HG03354 (cell line): ENCODE measurements at regions not wholly inside any gene's neighbourhood (a gene's known extent, or its start where the extent isn't known, plus 50 kb on each side); places are given as distances from the start of the nearest gene placed in this dataset.

Experiments used
- ATAC-seq: cut with Tn5 transposase; IDR thresholded peaks from one replicate; pipeline ENCODE4 v1.9.1; 2021; ENCODE audit warnings: mild to moderate bottlenecking; ENCODE audit not compliant: unreplicated experiment, poor library complexity, severe bottlenecking

DNA sequence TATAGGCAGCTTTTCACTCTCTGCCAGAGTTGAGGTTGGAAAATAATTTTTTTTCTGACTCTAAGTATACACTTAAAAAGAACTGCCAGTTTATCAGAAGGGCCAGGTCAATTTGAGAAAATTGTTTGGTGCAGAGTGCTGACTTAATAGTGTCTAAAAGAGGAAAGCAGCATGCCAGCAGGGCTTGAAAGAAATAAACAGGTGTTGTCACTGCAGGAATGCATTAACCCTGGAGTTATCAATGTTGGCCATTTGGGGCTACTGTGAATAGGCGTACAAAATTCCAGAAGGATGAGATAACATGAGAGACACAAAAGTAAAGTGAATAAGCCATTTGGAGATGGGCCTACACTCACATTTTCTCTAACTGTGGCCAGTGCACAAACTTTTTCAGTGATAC, 220.6 kb upstream of the PLD5 start:
- ATAC-seq, result no peak

DNA sequence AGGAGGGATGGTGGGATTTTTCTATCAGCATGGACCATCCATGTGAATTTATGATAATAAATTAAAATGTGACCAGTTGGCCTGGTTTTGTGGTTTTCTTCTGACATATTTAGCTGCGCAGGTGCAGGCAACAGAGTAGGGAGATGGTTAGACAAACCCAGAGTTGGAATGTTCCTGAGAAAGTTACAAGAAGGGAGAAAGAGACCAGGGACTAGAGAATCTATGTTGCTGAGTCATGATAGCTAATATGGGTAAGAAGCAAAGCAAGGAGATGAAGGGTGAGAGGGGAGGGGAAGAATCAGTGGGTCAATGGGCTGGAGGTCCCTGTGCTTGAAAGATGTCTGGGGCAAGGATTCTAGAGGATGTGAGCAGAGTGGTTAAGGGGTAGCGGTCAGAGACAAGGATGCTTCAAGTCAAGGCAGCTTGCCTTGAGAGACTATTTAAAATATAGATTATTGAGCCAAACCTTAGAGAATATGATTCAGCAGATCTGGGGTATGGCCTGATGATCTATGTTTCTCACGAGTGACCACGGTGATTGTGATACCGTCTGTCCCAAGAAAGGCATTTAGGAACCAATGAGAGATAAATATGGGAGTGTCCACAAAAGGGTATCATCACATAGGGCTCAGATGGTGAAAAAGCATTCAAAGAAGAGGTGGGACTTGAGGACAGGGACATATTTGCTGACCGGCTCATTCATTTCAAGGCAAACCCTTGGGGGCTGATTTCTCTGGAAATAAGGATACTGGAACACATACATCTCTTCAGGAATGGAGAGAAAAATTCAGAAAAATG, 219.7 kb upstream of the PLD5 start:
- ATAC-seq, result no peak

DNA sequence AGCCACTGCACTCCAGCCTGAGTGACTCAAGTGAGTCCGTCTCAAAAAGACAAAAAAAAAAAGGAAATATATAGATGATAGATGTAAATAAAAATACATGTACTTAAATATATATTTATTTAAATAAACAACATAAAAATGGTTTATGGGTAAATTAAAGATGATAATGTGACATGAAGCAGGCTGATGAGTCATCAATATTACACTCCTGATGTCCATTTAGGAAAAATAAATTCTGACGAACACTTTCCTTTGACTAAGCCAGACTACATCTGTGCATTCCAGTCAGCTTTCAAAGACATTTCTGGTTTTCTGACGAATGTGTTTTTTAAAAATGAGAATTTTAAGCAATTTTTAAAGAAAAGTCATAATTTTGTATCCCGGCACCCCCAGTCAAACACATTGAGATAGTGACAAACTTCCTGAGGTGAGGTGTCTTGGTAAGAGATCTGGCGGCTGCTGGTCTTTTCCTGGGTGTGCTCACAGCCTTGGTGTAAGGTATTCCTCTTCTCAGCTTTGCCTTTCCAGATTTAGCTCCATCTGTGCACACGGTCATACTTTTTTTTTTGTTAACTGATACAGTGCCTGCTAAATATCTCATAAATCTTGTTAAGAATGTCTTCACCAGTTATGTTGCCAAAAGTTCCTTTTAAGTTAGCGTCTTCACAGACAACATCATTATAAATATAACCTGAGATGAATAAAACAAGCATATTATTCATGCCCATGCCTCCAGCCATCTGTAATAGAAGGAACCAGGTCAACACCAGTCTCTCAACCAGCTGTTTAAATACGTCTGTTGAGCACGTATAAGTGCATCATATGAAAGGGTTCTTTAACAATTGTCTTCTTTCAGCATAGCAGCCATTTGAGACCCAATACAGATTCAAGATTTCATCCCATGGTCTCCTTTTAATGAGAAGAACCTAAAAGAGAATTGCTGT, 214.5 kb upstream of the PLD5 start:
- no peak for ATAC-seq

DNA sequence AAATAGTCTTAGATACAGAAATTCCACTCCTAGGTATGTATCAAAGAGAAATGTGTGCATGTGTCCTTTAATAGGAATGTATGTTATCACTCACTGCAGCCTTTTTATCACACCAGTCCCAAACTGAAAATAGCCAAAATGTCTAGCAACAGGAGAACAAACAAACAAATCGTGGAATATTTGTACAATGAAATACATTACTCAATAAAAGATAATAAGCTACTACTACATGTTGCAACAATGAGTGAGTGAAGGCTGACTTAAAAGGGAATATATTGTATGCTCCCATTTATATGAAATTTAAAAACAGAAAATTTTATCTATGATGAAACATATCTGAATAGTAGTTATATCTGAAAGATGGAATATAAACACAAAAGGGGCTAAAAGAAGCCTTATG, 212.1 kb upstream of the PLD5 start:
- ATAC-seq, result no peak

DNA sequence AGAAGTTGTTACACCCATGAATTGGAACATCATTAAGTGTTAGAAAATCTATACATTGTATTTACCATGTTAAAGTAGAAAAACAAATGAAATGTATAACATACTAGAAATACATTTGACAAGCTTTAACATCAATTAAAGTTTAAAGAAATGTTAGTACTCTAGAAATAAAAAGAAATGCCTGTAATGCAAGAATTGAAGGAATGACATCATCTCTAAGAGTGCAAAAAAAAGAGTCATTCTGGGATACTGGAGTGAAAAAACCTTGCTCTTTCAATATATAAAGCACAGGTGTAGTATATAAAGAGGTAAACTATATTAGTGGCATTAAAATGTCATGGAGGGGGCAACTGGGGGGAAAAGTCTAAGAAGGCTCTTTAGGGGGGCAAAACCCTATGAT, 210.8 kb upstream of the PLD5 start:
- no peak for ATAC-seq

DNA sequence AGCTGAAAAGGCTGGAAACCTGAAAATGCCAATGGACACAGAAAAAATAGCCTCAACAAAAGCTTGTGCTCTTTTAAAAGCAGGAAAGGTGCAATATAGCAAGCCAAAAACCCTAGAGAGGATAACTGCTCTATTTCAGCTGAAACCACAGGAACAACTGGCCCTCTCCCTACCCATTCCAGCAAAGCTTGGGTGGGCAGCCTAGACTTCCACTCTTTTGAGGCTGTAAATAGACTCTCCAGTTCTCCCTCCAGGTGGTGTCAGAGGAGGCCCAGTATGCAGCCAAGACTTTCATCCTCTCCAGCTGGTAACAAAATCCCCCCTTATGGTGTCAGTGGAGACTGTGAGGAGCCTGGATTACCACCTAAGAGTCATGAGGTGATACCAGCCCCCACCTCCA, 206.9 kb upstream of the PLD5 start:
- ATAC-seq, result no peak

DNA sequence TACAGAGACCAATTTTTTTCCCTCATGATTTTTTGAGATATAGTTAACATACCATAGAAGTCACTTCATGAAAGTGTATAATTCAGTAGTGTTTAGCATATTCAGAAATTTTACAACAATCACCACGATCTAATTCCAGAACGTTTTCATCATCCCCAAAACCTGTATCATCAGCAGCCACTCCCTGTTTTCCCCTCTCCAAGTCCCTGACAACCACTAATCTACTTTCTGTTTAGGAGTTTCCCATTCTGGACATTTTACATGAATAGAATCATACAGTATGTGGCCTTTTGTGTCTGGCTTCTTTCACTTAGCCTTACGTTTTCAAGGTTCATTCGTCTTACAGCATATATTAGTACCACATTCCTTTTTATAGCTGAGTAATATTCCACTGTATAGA, 204.2 kb upstream of the PLD5 start:
- ATAC-seq, result no peak

DNA sequence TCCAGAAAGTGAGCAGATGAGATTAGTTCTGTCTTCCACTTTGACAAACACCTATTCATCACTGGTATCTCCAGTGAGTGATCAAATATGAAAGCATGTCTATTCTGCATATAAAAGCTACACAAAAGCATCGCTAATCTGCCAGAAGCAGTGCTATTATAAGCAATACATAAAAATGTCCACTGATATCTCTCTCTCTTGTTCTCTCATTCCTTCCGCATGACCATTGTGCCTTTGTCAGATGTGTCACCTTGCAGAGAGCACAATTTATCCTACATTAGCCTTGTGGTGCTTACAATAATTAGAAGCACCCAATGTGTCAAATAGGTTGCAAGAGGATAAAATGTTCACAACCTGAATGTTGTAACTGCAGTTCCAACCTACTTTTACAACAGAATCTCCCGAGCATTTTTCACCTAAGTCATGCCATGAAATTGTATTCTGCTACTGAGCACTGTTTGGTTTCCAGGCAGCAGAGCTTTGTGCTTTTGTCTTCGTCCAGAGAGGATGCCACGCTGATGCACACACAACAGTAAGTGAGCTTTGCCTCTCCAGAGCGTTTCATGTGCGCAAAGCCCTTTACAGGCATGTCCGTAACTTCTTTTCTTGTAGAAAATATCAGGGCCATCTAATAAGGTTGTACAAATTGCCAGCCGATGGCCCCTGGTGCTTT, 198.7 kb upstream of the PLD5 start:
- ATAC-seq, result no peak

DNA sequence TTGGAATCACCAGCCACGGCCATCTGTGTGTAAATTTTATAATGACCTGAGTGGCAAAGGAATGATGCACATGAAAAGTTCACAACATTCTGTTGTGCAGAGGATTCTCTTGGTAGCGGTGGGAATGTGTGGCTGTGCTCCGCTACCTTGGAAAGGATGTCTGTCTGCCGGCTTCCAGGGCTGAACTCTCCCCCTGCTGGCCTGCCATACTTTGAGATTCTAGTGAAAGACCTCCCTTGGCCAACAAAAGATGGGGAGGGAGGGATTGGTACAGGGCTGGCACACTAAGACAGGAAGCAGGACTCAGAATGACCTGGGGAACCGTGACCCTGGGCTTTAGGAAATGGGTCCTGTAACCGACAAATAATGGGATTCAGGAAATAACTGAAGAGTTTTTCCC, 194.5 kb upstream of the PLD5 start:
- no peak for ATAC-seq

DNA sequence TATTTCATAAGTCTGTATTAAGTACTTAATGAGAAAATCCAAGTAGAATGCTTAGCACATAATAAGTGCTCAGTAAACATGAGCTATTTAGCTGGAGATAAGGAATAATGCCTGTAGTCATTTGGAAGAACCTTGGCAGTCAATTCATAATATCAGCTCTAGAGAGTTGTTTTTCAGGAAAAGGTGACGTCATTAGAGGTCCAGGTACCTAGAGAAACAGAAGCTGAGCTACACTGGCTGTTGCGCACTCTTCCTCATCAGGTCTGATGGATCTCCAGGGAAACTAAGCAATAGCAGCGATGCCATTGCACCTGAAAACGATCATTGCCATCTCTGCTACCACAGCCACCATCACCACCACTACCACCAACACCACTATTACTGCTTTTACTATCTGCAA, 187.8 kb upstream of the PLD5 start:
- ATAC-seq, result no peak

DNA sequence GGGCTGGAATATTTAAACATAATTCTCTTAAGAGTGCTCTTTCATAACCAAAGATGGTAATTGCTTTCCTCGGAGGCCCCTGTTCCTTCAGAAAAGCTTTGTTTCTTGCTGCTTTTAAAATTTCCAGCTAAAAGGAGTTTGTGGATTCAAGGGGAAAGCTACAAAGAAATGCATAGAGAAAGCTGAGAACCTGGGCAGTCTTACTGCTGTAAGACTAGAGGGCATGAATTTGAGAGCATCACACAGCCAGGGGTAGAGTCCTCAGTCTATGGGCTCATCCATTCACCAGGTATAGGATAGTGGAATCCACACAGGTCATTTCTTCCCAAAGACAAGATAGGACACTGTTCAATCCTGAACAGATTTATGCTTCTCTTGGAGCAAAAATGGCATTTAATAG, 186.3 kb upstream of the PLD5 start:
- ATAC-seq, result no peak

DNA sequence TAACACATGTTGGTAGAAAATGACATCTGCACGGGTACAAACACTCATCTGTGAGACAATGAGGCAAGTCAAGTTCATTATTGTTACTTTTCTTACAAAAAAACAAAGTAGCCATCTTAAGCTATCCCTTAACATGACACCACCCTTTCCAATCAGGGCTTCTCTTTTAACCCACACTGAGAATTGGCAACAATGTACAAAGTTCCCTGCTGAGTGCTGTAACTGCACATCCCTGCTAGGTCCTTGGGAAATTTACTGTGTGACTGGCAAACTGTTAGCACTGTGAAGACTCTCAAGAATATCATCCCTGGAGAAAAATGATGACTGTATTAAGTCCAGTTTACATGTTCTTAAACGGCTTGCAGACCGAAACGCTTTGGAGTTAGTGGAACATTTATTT, 185.8 kb upstream of the PLD5 start:
- ATAC-seq, result no peak

DNA sequence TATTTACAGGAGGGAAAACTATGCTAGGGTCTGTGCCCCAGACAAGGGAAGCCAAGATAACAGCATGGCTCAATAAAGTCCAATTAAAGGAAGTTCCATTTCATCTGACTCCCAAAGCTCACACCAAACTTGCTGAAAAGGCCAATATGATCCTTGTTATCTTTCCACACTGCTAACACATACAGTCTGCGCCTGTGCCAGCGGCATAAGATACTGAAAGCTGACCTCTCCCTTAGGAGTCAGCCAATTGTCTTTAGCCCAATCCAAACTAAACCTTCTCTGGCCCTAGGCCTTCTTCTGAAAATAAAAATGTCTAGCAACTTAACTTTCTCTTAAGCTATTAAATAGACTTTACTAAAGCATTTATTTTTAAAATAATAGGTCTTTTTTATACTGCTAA, 179.0 kb upstream of the PLD5 start:
- ATAC-seq, result no peak

DNA sequence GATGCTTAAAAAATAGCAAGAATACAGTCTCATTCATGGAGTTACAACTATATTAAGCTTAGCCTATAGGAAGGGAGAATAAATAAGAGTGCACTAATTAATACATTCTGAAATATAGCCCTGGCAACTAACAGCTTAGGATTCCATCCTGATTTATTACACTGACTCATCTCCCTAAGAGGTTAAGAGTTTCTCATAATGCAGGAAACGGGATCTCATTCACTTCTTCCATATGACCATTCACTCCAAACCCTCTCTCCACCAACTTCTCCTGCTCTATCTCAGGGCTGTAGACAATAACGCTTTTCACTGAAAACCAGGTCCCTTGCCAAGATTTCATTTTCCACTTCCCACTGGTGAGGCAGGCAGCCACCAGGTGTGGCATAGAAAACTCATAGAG, 168.5 kb upstream of the PLD5 start:
- no peak for ATAC-seq

DNA sequence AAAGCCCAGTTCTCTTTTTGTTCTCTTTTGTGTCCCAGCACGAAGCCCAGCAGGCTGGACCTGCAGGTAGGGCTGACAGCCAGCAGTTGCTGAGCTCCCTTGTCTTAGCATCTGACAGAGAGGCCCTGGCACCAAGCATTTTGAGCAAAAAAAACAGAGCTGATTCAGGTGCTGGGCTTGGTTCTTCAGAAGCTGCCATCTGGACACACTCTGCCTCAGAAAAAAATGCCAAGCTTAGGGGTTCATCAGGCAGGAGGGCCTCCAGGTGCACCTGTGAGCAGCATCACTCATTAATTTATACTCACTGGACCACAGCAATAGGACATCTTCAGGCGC, 167.1 kb upstream of the PLD5 start:
- ATAC-seq, result peak; percentile 16

DNA sequence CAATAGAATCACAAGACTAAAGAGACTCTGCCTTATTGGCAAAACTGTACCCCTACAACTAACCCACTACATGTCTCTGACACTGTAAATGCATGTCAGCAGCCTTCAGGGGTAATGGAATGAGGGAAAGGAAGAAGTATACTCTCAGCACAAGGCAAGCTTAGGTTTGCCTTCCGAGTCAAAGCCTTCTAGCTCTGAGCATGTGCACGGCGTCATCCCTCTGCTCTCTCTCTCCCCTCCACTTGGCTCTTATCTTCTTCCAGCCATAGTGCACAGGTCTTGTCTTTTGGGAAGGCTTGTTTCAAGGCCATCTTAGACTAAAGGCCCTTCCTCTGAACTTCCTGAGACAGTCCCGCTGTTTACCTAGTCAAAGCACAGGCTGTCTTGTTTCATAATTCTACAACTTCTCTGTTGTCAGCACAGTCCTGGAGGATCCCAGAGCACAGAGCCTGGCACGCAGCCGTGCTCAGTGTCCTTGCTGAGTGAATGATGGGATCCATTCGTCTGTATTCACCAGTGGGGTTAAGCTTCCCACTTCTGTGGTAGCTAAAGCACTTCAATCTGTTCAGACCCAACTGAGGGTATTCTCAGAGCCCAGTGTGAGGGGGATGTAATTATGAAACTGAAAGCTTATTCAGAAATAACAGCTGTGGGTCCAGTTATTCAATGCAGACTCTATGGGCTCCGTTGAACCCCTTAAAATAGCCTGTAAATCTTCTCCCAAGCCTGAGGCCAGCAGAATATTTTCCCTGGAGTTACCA, 166.5 kb upstream of the PLD5 start:
- ATAC-seq, result peak; percentile 52

DNA sequence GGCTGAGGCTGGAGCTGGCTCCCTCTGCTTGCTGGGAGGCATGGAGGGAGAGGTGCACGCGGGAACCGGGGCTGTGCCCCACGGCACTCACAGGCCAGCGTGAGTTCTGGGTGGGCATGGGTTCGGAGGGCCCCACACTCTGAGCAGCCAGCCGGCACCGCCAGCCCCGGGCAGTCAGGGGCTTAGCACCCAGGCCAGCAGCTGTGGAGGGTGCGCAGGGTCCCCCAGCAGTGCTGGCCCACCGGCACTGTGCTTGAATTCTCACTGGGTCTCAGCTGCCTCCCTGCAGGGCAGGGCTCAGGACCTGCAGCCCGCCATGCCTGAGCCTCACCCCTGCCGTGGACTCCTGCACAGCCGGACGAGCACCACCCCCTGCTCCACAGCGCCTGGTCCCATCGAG, 164.9 kb upstream of the PLD5 start:
- no peak for ATAC-seq

DNA sequence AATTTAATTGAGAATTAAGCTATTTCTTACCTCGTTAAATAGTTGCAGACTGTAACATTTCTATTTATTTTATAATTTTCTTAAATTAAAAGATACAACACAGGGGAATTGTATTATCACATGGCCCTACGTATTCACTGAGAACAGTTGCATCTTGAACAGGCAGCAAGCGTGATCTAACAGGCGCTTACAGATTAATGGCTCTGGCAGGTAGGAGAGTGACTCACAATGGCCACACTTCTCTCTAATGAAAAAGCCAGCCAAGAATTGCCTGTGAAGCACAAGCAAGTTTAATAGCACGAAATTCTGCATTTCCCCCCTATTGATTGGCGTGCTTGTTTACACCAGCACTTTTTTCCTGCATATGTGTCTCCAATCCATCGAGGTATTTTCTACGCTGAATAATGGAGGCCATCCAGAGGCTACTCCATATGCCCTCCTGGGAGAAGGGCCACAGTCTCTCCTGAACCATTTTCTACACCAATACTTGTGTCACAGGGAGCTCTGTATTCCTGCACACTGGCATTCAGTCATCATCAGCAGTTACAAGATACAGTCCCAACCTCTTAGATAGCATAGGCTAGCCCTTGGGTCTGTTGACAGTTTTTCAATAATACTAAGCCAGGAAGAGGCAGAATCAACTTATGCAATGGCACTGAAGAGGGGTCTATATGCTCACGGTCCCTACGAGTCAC, 150.6 kb upstream of the PLD5 start:
- ATAC-seq, result no peak

DNA sequence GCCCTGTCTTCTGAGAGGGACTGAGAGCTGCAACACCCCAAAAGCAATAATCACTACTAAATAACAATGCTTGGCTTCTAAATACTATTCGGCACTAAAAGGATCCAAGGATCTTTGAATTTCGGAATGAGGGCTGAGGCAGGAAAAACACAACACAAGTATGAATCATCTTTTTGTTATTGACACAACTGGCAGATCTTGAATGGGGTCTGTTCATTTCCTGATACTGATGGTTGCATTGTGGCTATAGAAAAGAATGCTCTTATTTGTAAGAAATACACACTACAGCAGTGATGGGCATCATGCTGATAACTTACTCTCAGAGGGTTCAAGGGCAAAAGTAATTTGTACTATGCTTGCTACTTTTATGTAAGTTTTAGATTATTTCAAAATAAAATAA, 149.2 kb upstream of the PLD5 start:
- ATAC-seq, result no peak
